Neural progenitor cell (in vitro differentiated cells): ENCODE measurements at regions not wholly inside any gene's neighbourhood (a gene's known extent, or its start where the extent isn't known, plus 50 kb on each side); places are given as distances from the start of the nearest gene placed in this dataset.

Experiments
- EZH2 ChIP-seq: fragments of 200-600 bp; sonication (generic); IDR thresholded peaks from 2 replicates; pipeline ENCODE4 v1.6.1; 2017; ENCODE audit warnings: antibody characterized with exemption, mild to moderate bottlenecking, moderate library complexity
- EZH2phosphoT487 ChIP-seq: fragments of 200-600 bp; sonication (generic); IDR thresholded peaks from 2 replicates; pipeline ENCODE4 v1.6.1; 2017; ENCODE audit warnings: antibody characterized with exemption
- TF ChIP-seq, protein P1 (sequence below): fragments of 200-600 bp; sonication (generic); IDR thresholded peaks from 2 replicates; pipeline ENCODE4 v1.5.1; 2017; ENCODE audit warnings: antibody characterized with exemption, mild to moderate bottlenecking

- TF ChIP-seq, protein P1, sequence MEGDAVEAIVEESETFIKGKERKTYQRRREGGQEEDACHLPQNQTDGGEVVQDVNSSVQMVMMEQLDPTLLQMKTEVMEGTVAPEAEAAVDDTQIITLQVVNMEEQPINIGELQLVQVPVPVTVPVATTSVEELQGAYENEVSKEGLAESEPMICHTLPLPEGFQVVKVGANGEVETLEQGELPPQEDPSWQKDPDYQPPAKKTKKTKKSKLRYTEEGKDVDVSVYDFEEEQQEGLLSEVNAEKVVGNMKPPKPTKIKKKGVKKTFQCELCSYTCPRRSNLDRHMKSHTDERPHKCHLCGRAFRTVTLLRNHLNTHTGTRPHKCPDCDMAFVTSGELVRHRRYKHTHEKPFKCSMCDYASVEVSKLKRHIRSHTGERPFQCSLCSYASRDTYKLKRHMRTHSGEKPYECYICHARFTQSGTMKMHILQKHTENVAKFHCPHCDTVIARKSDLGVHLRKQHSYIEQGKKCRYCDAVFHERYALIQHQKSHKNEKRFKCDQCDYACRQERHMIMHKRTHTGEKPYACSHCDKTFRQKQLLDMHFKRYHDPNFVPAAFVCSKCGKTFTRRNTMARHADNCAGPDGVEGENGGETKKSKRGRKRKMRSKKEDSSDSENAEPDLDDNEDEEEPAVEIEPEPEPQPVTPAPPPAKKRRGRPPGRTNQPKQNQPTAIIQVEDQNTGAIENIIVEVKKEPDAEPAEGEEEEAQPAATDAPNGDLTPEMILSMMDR: no peak
- no peak for TF ChIP-seq EZH2
- TF ChIP-seq EZH2phosphoT487: no peak
These were observed 595.2 kb downstream of the MID1IP1 start for GRCh38 chrX:39396358-39396995.
